ENCODE measurements at regions not wholly inside any gene's neighbourhood (a gene's known extent, or its start where the extent isn't known, plus 50 kb on each side); places are given as distances from the start of the nearest gene placed in this dataset.

DNA sequence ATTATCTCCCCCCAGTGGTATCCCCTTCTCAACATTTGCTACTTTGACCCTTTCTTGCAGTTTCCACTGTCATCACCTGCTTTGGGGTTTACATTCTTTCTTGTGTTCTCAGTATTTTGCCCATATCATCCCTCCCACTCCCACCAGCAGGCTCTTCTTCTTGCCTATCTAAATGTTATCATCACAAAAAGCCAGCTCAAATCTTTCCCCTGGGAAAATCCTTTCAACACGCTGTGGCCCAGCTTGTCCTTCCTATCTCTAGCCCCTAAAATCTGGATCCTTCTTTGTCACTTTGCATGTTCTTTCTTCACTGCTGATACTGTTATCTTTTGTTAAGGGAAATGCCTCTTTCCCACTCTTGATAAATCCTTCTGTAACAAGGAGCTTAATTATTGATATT is 138.2 kb downstream of the RAD51AP2 start:
- TF ChIP-seq, protein P1, sequence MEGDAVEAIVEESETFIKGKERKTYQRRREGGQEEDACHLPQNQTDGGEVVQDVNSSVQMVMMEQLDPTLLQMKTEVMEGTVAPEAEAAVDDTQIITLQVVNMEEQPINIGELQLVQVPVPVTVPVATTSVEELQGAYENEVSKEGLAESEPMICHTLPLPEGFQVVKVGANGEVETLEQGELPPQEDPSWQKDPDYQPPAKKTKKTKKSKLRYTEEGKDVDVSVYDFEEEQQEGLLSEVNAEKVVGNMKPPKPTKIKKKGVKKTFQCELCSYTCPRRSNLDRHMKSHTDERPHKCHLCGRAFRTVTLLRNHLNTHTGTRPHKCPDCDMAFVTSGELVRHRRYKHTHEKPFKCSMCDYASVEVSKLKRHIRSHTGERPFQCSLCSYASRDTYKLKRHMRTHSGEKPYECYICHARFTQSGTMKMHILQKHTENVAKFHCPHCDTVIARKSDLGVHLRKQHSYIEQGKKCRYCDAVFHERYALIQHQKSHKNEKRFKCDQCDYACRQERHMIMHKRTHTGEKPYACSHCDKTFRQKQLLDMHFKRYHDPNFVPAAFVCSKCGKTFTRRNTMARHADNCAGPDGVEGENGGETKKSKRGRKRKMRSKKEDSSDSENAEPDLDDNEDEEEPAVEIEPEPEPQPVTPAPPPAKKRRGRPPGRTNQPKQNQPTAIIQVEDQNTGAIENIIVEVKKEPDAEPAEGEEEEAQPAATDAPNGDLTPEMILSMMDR (IDR thresholded peaks at IDR 0.05; ENCODE audit: low read length) = no peak
- no peak for TF ChIP-seq EZH2 (optimal IDR thresholded peaks at IDR 0.05; ENCODE audit: low read depth, low read length)
